HG02938 (cell line): ENCODE measurements at regions not wholly inside any gene's neighbourhood (a gene's known extent, or its start where the extent isn't known, plus 50 kb on each side); places are given as distances from the start of the nearest gene placed in this dataset.
A peak's percentile ranks its signal among the peaks of the same experiment; 100 is the strongest.
"Not testable (repeated sequence)": the region's sequence is repeated elsewhere in the genome, so short reads cannot be mapped to it uniquely, and the experiment has no call there.

ENCODE experiments used
- ATAC-seq: cut with Tn5 transposase; IDR thresholded peaks from one replicate; pipeline ENCODE4 v1.9.1; 2021; ENCODE audit warnings: mild to moderate bottlenecking, moderate library complexity; ENCODE audit not compliant: unreplicated experiment

- ATAC-seq, result no peak
These were observed 235.3 kb upstream of the SETMAR start for GRCh38 chr3:4067893-4068292.

- ATAC-seq, result no peak
These were observed 233.4 kb upstream of the SETMAR start for GRCh38 chr3:4069796-4070195.

- ATAC-seq, result no peak
These were observed 231.5 kb upstream of the SETMAR start for GRCh38 chr3:4071481-4072184.

GRCh38 chr3:4077278-4077677 is 225.9 kb upstream of the SETMAR start:
- ATAC-seq, result not testable (repeated sequence)

- no peak for ATAC-seq
These were observed 225.2 kb upstream of the SETMAR start for GRCh38 chr3:4077950-4078349.

- peak; percentile 77 for ATAC-seq
These were observed 224.3 kb upstream of the SETMAR start for GRCh38 chr3:4078903-4079302.

GRCh38 chr3:4079339-4080195 is 223.6 kb upstream of the SETMAR start:
- ATAC-seq, result no peak

- ATAC-seq, result no peak
These were observed 219.7 kb upstream of the SETMAR start for GRCh38 chr3:4083225-4084015.

GRCh38 chr3:4084271-4084670 is 218.9 kb upstream of the SETMAR start:
- no peak for ATAC-seq

GRCh38 chr3:4086662-4087061 is 216.5 kb upstream of the SETMAR start:
- not testable (repeated sequence) for ATAC-seq

GRCh38 chr3:4091786-4092185 is 211.4 kb upstream of the SETMAR start:
- no peak for ATAC-seq

- ATAC-seq, result no peak
These were observed 205.4 kb upstream of the SETMAR start for GRCh38 chr3:4097801-4098200.

GRCh38 chr3:4099607-4100006 is 203.6 kb upstream of the SETMAR start:
- no peak for ATAC-seq

GRCh38 chr3:4107430-4107829 is 195.7 kb upstream of the SETMAR start:
- ATAC-seq, result no peak

GRCh38 chr3:4113811-4114522 is 189.2 kb upstream of the SETMAR start:
- no peak for ATAC-seq

GRCh38 chr3:4119119-4119518 is 184.1 kb upstream of the SETMAR start:
- no peak for ATAC-seq

- no peak for ATAC-seq
These were observed 177.6 kb upstream of the SETMAR start for GRCh38 chr3:4125576-4125975.

- no peak for ATAC-seq
These were observed 164.9 kb upstream of the SETMAR start for GRCh38 chr3:4138150-4138785.

- ATAC-seq, result peak; percentile 63
These were observed 164.3 kb upstream of the SETMAR start for GRCh38 chr3:4138786-4139431.
